ENCODE measurements at regions not wholly inside any gene's neighbourhood (a gene's known extent, or its start where the extent isn't known, plus 50 kb on each side); places are given as distances from the start of the nearest gene placed in this dataset.

GRCh38 chr6:164178679-164179332 is 764.3 kb downstream of the QKI start:
- Histone ChIP-seq H3K36me3 (replicated peaks in 1 of 2; ENCODE audit: control insufficient read depth in 1 of 2, insufficient read depth in 2 of 2, low read length in 2 of 2) (no peaks in the 10 kb centered on the region), H2AFZ (ENCODE audit: low read length) (no peak overlapping the region), H3K9me3 (ENCODE audit: low read length) (peaks cover under 1% of the 10 kb centered on the region; the same call in 1 of the 2 replicates), H3K79me2 (ENCODE audit: insufficient read depth, low read length) (no peaks in the 10 kb centered on the region), H3K27ac (ENCODE audit: extremely low read length, insufficient read depth, low read length) (no peak overlapping the region), H3K4me2 (ENCODE audit: low read depth, low read length) (no peak overlapping the region), H3K4me1 (ENCODE audit: insufficient read depth, low read length) (no peaks in the 10 kb centered on the region), H3K9ac (ENCODE audit: insufficient read depth, low read depth, low read length) (no peak overlapping the region), H4K20me1 (ENCODE audit: insufficient read depth, low read length) (no peaks in the 10 kb centered on the region), H3K27me3 (ENCODE audit: control insufficient read depth in 1 of 2, insufficient read depth in 2 of 2, low read length in 2 of 2) (no peaks in the 10 kb centered on the region), H3K4me3 (replicated peaks in 1 of 3; ENCODE audit: insufficient read depth in 1 of 3, low read depth in 2 of 3, low read length in 3 of 3) (no peak overlapping the region)
- CTCF ChIA-PET (ENCODE audit: low intra/inter-chr PET ratio, low total read pairs), result no interaction called here
- TF ChIP-seq FUBP1 (CRISPR knock-in tag; IDR thresholded peaks at IDR 0.05; ENCODE audit: borderline replicate concordance), result no peak
- no peak for TF ChIP-seq ZNF713 (CRISPR knock-in tag; IDR thresholded peaks at IDR 0.05)
- no peak for TF ChIP-seq MYPOP (CRISPR knock-in tag; IDR thresholded peaks at IDR 0.05)
- no peak for TF ChIP-seq EZH2 (conservative IDR thresholded peaks at IDR 0.05; ENCODE audit: low read depth, low read length)
- TF ChIP-seq ZNF788 (CRISPR knock-in tag; IDR thresholded peaks at IDR 0.05; ENCODE audit: borderline replicate concordance), result no peak
- TF ChIP-seq PITX1 (CRISPR knock-in tag; IDR thresholded peaks at IDR 0.05), result no peak
- no peak for TF ChIP-seq ISL2 (CRISPR knock-in tag; IDR thresholded peaks at IDR 0.05)
- no peak for TF ChIP-seq XBP1 (CRISPR knock-in tag; IDR thresholded peaks at IDR 0.05)
- TF ChIP-seq ZNF83 (CRISPR knock-in tag; IDR thresholded peaks at IDR 0.05; ENCODE audit: borderline replicate concordance), result no peak
- ATAC-seq (no peak), FAIRE-seq (no peak), DNase-seq (ENCODE audit: low spot score) (no peak)
- POLR2A ChIA-PET, result no interaction called here
- intact Hi-C loops (cut with micrococcal nuclease; ENCODE audit: unreplicated experiment), result no loop called here
- 0% methylated on average over 1 of the region's 2 CpGs for WGBS (ENCODE audit: low lambda C conversion rate)
- in situ Hi-C loops (cut with HindIII; ENCODE audit: extremely low pct_ligation_motif_present, low pct_unique_long_range_greater_than_20kb), result no loop called here
- BruUV-seq (replicated peaks), result no TSS peak

Measured in HepG2 (cell line).